ENCODE measurements at regions not wholly inside any gene's neighbourhood (a gene's known extent, or its start where the extent isn't known, plus 50 kb on each side); places are given as distances from the start of the nearest gene placed in this dataset.
"Not testable (repeated sequence)": the region's sequence is repeated elsewhere in the genome, so short reads cannot be mapped to it uniquely, and the experiment has no call there.

GRCh38 chr4:57374866-57375595, 264.8 kb upstream of the IGFBP7 start:
- DNase-seq, result no peak

- no peak for DNase-seq
These were observed 263.8 kb upstream of the IGFBP7 start for GRCh38 chr4:57373991-57374390.

GRCh38 chr4:57371671-57372070, 261.5 kb upstream of the IGFBP7 start:
- DNase-seq, result no peak

GRCh38 chr4:57370691-57371090, 260.5 kb upstream of the IGFBP7 start:
- no peak for DNase-seq

GRCh38 chr4:57369446-57369845, 259.3 kb upstream of the IGFBP7 start:
- DNase-seq, result no peak

- DNase-seq, result no peak
These were observed 254.1 kb upstream of the IGFBP7 start for GRCh38 chr4:57364255-57364654.

GRCh38 chr4:57363346-57363745, 253.2 kb upstream of the IGFBP7 start:
- no peak for DNase-seq

- DNase-seq, result no peak
These were observed 250.5 kb upstream of the IGFBP7 start for GRCh38 chr4:57360681-57361080.

- no peak for DNase-seq
These were observed 245.0 kb upstream of the IGFBP7 start for GRCh38 chr4:57355101-57355665.

GRCh38 chr4:57351731-57352130, 241.5 kb upstream of the IGFBP7 start:
- DNase-seq, result no peak

- DNase-seq, result no peak
These were observed 234.1 kb upstream of the IGFBP7 start for GRCh38 chr4:57344296-57344695.

GRCh38 chr4:57342411-57342810, 232.2 kb upstream of the IGFBP7 start:
- no peak for DNase-seq

- not testable (repeated sequence) for DNase-seq
These were observed 228.7 kb upstream of the IGFBP7 start for GRCh38 chr4:57338861-57339260.

GRCh38 chr4:57333684-57334083, 223.5 kb upstream of the IGFBP7 start:
- no peak for DNase-seq

- DNase-seq, result no peak
These were observed 221.8 kb upstream of the IGFBP7 start for GRCh38 chr4:57331959-57332358.

GRCh38 chr4:57329279-57329678, 219.1 kb upstream of the IGFBP7 start:
- DNase-seq, result no peak

GRCh38 chr4:57324673-57325307, 214.6 kb upstream of the IGFBP7 start:
- DNase-seq, result no peak

- no peak for DNase-seq
These were observed 210.7 kb upstream of the IGFBP7 start for GRCh38 chr4:57320849-57321248.

GRCh38 chr4:57320217-57320616, 210.0 kb upstream of the IGFBP7 start:
- DNase-seq, result no peak

GRCh38 chr4:57318703-57319102, 208.5 kb upstream of the IGFBP7 start:
- no peak for DNase-seq

GRCh38 chr4:57314636-57315035, 204.5 kb upstream of the IGFBP7 start:
- DNase-seq, result no peak

GRCh38 chr4:57312296-57312695, 202.1 kb upstream of the IGFBP7 start:
- DNase-seq, result no peak

GRCh38 chr4:57309658-57310057, 199.5 kb upstream of the IGFBP7 start:
- no peak for DNase-seq

- DNase-seq, result no peak
These were observed 198.1 kb upstream of the IGFBP7 start for GRCh38 chr4:57308301-57308700.

GRCh38 chr4:57305836-57306235, 195.7 kb upstream of the IGFBP7 start:
- no peak for DNase-seq
